HG03378 (cell line): ENCODE measurements at regions not wholly inside any gene's neighbourhood (a gene's known extent, or its start where the extent isn't known, plus 50 kb on each side); places are given as distances from the start of the nearest gene placed in this dataset.
"Not testable (repeated sequence)": the region's sequence is repeated elsewhere in the genome, so short reads cannot be mapped to it uniquely, and the experiment has no call there.

Experiments used
- ATAC-seq: cut with Tn5 transposase; IDR thresholded peaks from one replicate; pipeline ENCODE4 v1.9.1; 2021; ENCODE audit warnings: mild to moderate bottlenecking, moderate library complexity; ENCODE audit not compliant: unreplicated experiment

- ATAC-seq = no peak
Observed at GRCh38 chr16:26957283-26957859, 109.4 kb upstream of the C16orf82 start.

DNA sequence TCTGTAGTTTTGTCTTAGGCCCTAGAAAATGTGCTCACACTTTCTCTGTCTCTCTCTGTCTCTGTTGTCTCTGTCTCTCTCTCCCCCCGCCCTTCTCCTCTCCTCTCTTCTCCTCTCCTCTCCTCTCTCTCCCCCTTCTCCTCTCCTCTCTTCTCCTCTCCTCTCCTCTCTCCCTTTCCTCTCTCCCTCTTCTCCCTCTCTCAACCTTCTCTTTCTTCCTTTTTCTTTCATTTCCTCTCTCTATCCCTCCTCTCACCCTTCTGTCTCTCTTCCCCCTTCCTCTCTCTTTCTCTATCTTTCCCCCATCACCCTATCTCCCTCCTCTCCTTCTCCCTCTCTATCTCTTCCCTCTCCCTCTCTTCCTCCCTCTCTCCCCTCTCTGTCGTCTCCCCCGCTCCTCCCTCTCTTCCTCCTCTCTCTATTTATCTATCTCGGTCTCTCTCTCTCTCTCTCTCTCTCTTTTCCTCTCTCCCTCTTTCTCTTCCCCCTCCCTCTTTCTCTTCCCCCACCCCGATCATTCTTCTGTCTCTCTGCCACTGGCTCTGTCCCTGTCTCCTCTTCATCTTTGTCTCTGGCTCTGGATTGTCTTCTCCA lies 107.2 kb upstream of the C16orf82 start:
- no peak for ATAC-seq

DNA sequence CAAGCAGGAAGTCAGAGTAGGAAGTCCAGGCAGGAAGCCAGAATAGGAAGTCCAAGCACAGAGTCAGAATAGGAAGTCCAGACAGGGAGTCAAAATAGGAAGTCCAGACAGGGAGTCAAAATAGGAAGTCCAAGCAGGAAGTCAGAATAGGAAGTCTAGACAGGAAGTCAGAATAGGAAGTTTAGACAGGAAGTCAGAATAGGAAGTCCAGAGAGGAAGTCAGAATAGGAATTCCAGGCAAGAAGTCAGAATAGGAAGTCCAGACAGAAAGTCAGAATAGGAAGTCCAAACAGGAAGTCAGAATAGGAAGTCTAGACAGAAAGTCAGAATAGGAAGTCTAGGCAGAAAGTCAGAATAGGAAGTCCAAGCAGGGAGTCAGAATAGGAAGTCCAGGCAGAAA lies 105.3 kb upstream of the C16orf82 start:
- ATAC-seq = no peak

GRCh38 chr16:26963109-26963508 lies 103.6 kb upstream of the C16orf82 start:
- ATAC-seq = no peak

- no peak for ATAC-seq
Observed at GRCh38 chr16:26969589-26970231, 97.0 kb upstream of the C16orf82 start.

GRCh38 chr16:26970292-26970691 lies 96.4 kb upstream of the C16orf82 start:
- no peak for ATAC-seq

DNA sequence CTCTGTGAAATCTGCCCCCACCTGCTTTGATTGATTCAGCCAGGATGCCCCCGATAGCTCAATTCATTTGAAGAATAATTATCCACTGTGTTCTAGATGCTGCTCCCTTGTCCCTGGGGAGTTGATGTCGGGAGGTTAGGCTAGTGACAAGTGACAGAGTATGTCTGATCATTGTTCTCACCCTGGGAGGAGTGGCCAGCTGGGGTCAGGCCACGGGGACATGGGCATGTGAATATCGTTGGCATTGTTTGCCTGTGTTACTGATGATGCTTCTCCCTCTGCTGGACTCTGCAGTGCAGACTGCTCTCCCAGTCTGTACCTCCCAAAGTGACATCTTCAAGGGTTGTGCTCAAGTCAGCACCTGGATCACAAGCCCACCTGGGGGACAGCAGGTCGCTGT lies 89.9 kb upstream of the C16orf82 start:
- ATAC-seq = no peak

DNA sequence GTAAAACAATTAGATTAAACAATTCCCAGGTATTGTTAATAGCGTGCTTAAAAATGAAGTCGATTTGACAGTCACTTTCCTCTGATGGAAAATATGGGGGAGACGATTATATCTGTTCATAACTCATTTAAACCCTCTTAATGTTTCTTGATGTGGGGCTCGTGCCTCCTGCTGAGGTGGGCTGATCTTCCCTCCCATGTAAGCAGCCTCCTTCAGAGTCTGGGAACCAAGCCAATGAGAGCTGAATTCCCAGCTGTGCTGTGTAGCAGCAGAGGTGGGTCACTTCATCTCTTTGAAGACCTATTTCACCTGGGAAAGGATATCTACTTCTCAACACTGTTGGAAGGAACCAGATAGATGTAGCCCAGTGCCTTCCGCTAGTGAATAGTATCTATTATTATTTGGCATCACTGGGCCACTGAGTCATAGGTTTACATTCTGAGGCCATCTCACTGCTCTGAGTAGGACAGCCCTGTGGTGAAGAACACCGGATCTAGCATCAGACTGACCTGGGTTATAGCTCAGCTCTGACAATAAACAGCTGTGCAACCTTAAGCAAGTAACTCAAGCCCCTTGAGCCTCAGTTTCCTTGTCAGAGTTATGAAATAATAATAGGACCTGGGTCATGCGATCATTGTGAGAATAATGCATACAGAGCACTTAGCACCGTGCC lies 85.3 kb upstream of the C16orf82 start:
- no peak for ATAC-seq

- ATAC-seq = no peak
Observed at GRCh38 chr16:26982422-26982821, 84.3 kb upstream of the C16orf82 start.

GRCh38 chr16:26983426-26983825 lies 83.3 kb upstream of the C16orf82 start:
- no peak for ATAC-seq

GRCh38 chr16:26985100-26986065 lies 81.3 kb upstream of the C16orf82 start:
- no peak for ATAC-seq

GRCh38 chr16:26987597-26988010 lies 79.1 kb upstream of the C16orf82 start:
- ATAC-seq = no peak

- ATAC-seq = no peak
Observed at GRCh38 chr16:26988186-26988585, 78.5 kb upstream of the C16orf82 start.

GRCh38 chr16:26990384-26991120 lies 76.2 kb upstream of the C16orf82 start:
- ATAC-seq = not testable (repeated sequence)

- ATAC-seq = no peak
Observed at GRCh38 chr16:26992666-26993349, 73.9 kb upstream of the C16orf82 start.

GRCh38 chr16:26993511-26993910 lies 73.2 kb upstream of the C16orf82 start:
- ATAC-seq = no peak

- no peak for ATAC-seq
Observed at GRCh38 chr16:26993963-26994362, 72.8 kb upstream of the C16orf82 start.

DNA sequence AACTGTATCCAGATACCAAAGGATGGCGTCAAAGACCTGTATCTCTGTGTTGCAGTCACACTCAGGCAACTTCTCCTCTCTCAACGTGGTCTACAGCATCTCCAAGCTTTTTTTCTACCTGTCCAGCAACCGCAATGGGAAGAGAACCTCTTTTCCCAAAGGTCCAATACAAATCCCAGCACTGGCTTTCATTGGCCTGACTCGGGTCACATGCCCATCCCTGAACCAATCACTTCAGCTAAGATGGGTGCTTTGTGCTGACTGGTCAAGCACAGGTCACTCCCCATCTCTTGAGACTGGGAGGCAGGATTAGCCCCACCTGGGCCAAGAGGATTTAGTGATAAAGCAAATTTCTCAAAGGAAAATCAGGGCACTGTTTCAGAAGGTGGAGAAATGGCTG lies 71.2 kb upstream of the C16orf82 start:
- no peak for ATAC-seq

DNA sequence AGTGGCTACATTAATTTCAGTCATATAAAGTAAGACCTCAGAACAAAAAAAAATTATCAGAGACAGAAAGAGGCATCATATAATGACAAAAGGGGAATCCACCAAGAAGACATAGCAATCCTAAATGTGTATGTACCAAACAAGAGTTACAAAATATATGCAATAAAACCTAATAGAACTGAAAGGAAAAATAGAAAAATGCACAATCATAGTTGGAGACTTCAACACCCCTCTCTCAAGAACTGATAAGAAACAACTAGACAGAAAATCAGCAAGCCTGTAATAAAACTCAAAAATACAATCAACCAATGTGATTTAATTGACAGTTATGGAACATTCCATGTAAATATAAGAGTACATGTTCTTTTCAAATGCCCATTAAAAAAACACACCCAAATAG lies 61.3 kb upstream of the C16orf82 start:
- ATAC-seq = no peak
